GM18505 (cell line): ENCODE measurements at regions not wholly inside any gene's neighbourhood (a gene's known extent, or its start where the extent isn't known, plus 50 kb on each side); places are given as distances from the start of the nearest gene placed in this dataset.

Experiments
- ATAC-seq: cut with Tn5 transposase; IDR thresholded peaks from one replicate; pipeline ENCODE4 v1.9.1; 2021; ENCODE audit not compliant: unreplicated experiment
- POLR2A ChIP-seq: IDR thresholded peaks from 4 replicates; pipeline ENCODE4 v1.6.1; 2011; ENCODE audit warnings: borderline replicate concordance; ENCODE audit not compliant: insufficient read depth, insufficient read length; ENCODE audit errors: extremely low read depth

DNA sequence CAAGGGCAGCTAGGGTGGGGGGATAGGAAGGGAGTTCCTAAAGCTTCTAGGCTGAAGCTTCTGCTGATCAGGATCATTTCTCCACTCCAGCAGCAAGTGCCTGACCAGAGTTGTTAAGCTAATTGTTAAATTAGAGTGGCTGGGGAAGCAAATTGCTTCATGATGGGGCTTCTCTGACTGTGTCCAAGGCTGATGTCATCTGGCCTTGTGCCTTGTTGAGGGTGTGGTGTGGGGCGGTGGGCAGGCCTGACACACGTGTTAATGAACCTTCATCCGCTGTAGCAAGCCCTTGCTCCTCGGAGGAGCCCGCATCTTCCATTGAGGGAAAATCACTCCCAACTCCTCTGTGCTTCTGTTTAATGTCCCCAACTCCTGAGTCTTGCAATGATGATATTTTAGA lies 84.3 kb upstream of the ROPN1 start:
- ATAC-seq: no peak
- TF ChIP-seq POLR2A: no peak

DNA sequence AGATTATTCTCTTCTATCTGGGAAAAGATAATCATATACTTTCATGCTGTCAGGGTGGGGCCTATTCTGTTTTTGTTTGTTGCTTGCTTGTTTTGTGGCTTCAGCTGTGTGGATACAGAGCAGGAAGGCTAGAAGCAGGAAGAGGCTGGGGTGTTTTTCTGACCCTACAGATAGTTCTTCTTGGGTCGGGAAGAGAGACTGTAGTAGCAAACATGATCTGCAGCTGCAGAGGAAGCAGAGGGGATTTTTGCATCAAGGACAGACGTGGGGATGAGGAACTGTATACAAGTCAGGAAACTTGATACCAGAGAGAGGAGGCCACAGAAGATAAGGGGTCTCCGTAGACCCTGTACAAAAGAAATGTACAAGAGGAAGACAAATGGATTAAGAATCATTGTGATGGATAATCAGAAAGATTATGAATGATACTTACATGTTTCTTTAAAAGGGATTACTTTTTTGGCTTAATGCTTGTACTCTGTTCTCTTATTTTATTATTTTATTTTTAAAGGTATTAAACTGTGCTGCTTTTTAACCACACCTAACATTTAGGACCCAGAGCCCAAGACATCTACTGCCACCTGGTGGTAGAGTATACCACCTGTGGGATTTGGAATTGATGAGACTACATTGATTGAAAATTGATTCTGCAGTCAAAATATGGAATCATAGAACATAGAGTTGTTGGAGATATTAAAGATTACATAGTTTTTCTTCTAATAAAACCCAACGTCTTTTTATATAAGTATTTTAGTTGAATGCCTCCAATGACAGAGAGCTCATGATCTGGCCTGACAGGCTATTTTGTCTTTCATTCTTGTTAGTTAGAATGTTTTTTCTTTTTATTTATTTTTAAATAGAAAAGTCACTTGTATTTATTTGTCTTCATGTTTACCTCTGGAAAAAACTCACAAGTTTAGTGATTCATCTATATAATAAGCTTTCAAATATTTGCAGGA lies 87.3 kb upstream of the ROPN1 start:
- no peak for TF ChIP-seq POLR2A
- ATAC-seq: no peak

DNA sequence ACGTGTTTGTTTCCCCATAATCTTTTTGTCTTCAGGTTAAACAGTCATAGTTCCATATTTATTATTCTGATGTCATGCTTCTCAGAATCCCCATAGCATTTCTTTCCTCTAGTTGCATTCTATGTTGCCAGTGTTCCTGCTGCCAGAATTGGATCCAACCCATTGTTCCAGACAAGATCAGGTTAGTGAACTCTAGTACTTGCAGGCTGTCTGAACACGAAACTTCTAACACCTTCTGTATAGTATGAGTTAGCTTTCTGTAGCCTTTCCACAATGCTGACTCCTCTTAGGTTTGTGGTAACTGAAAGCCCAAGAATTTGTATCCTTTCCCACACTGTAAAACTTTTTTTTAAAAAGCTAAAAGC lies 88.0 kb upstream of the ROPN1 start:
- ATAC-seq: no peak
- TF ChIP-seq POLR2A: no peak

DNA sequence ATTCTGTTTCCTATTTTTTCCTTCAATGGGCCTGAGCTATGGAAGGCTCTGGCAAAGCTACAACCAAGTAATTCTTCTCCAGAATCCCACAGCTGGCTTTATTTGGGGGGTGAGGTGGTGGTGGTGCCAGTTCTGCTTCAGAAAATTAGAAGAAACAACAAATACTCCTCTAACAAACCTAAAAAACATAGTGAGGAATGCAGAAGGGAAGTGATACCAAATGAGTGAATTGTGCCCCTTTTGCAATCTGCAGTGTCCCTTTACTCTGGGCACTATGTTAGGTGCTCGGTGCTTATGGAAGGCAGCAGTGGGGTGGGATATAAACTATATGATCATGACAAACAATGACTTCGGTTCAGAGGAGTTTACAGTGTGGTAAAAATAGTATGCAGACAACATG lies 90.4 kb upstream of the ROPN1 start:
- no peak for ATAC-seq
- TF ChIP-seq POLR2A: no peak

DNA sequence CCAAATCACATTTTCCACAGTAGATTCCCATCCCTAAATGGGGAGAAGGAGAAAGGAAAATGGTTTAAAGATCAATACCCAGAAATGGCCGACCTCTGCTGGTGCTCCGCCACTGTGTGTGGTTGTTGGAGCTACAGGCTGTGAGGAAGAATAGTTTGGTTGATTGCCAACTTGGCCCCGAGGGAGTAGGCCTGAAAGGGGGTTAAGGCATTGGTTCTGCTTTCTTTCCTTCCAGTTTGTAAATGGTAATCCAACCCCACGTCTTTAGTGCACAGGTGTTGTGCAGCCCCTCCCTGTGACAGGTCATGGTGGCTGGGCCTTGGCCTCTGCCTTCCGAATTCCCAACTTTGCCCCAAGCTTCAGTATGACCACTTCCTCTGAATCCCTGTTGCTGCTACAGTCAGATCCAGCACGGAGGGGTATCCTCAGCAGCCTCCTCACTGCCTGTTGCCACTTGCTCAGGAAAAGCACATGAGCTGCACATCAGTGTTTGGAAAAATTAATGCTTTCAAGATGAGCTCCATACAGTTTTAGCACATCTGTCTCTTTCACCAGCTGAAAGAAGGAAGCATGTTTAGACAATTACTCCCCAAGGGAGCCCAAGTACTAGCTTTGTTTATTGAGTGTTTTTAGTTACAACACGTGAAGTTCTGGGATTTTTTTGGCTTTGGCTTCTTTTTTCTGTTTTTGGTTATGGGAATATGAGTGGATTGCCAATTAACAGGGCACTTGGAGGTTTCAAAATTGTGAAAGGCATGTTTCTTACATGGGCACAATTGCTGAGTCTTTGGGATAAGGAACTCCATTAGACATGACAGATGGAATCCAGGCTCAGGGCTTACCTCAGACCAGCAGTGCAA lies 92.3 kb upstream of the ROPN1 start:
- TF ChIP-seq POLR2A: no peak
- no peak for ATAC-seq

DNA sequence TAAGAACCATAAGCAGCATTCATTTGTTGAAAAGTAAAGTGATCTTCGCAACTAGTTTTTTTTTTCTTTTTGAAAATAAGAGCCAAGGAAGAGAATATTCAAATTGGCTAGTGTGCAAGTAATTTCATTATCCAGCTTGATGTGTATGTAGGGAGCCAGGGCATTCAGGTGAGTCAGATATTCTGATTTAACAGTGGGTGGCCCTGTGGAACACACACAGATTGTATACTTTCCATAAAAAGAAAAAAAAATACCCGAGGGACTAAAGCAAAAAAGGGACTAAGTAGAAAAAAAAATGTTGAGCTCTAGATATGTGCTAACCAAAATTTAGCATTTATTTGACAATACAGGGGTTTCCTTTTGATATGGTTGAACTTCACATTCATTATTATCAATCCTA lies 96.9 kb upstream of the ROPN1 start:
- TF ChIP-seq POLR2A: no peak

DNA sequence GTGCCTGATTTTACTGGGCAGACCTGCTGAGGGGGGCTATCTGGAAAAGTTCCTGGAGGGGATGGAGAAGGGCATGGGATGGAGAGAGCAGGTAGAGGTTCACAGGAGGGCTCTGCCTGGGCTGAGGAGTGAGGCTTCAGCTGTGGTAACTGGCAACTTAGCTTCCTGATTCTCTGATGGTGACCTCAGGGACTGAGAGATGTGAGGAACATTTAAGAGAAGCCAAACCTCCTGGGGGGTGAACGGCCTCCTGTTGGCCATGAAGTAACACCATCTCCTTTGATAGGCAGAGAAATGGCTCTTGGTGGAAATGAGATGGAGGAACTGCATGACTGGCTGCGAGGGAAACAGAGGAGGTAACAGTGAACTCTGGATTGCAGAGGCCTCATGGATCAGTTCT lies 97.3 kb upstream of the ROPN1 start:
- no peak for ATAC-seq
- TF ChIP-seq POLR2A: no peak

More for the DNA sequence above, 96.9 kb upstream of the ROPN1 start:
- ATAC-seq: no peak

DNA sequence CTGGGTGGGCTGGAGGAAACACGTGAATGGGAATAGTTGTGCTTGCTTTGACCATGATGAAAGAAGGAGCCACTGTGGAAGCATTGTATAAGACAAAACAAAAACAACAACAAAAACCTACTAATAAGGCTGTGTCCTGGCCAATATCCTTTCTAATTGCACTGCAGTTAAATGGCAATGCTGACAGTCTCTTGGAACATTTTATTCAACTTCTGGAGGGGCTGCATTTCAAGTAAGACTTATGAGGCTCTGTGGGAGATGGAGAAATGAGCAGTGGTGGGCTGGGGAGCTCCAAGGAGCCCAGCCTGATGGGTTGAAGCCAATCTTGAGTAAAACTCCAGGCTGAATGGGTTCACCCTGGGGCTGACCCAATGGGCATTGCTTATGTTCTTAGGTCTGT lies 99.8 kb upstream of the ROPN1 start:
- ATAC-seq: no peak
- no peak for TF ChIP-seq POLR2A

DNA sequence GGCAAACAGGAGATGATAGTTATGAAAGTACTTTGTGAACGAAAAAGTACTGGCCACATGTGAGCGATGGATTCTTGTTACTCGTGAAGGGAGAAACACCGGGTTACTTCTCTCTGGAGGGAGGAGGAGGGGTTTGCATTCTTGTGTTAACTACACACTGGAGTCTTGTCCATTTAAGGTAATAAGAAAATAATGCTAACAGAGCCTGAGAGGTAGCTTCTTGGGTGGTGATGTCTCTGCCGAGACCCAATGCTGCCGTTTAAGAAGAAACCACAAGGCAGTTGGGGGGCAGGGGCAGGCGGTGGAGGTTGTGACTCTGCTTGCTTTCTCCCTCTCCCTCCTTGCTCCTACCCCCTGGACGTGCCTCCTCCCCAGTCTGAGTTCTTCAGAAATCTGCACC lies 100.9 kb upstream of the ROPN1 start:
- TF ChIP-seq POLR2A: no peak
- no peak for ATAC-seq

DNA sequence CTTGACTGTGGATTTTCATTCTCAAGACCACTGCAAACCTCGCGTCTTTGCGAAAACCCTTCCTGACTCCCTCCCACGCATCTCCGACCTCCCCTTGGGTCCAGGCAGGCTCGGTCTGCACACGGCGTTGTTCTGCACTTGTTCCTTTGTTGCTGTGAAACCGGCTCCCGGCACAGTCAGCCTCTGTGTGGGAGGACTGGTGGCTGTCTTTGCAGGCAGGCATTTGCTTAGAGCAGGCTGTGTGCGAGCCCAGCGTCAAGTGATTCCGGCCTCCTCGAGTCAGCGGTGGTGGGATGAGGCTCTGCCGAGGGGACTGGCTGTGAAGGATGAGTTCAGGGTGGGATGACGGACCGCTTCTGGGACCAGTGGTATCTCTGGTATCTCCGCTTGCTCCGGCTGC lies 102.6 kb upstream of the ROPN1 start:
- ATAC-seq: no peak
- no peak for TF ChIP-seq POLR2A

DNA sequence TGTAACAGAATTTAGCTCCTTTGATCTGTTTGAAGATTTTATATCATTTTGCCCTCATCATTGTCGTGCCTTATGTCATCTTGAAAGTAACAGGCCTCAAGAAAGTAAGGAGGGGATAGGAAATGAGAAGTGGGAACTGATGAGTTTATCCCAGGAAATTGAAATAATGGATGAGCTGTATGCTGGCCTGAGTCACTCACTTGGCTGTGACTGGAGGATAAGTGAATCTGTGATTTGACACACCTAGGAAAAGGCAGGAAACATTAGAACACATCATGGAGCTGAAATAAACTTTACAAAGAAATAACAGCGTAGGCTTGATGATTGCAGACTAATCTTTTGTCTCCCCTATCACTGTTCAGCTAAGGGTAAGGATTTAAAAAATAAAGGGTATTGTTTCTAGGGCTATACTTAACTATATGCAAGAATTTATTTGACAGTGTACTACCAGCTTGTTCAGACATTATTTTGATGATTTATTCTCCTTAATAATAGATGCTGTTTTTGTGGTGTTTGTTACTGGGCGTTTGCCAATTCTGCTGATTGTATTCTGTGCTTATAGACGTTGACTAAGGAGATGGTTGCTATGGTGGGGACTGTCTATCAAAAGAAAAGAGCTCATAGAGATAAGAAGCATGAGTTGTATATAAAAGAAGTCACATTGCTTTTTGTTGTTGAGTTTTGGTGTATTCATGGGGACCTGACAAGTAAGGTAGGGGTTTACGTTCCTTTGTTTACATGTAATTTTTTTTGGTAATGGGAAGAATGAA lies 105.6 kb upstream of the ROPN1 start:
- no peak for TF ChIP-seq POLR2A
- ATAC-seq: no peak

DNA sequence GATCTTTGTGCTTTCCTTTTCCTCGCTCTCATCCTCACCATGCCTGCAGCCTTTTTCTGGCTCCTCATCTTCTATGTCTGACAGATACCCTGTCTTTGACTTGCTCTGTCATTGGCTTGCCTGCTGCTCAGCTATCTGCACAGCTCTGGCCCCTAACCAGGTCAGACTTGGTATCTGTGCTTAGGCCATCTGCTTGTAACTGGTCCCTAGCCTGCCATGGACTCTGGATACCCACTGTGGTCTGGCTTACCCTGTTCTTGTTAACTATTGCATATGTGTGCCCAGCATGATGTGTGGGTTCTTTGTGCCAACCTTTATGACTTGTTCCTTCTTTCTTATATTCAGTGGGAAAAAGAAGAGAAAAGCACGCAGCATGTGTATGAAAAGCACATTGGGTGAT lies 109.7 kb upstream of the ROPN1 start:
- TF ChIP-seq POLR2A: no peak
- ATAC-seq: no peak
